Esophagus squamous epithelium (tissue), 5 donors: ENCODE measurements at regions not wholly inside any gene's neighbourhood (a gene's known extent, or its start where the extent isn't known, plus 50 kb on each side); places are given as distances from the start of the nearest gene placed in this dataset.
"Not testable (repeated sequence)": the region's sequence is repeated elsewhere in the genome, so short reads cannot be mapped to it uniquely, and the experiment has no call there.

ENCODE experiments used
- DNase-seq: peaks from one replicate; lab custom pipeline; 2025; lab: John Stamatoyannopoulos, UW
- H3K27ac ChIP-seq, 4 donors: fragments of 200-600 bp; sonication (generic); one replicate each; pipeline ENCODE4 v1.5.1; 2016 to 2019; ENCODE audit warnings: mild to moderate bottlenecking in 1 of 4
- H3K27me3 ChIP-seq, 4 donors: fragments of 200-600 bp; sonication (generic); 1 replicate in 3 of 4; 2 replicates in 1 of 4; pipeline versions ENCODE4 v1.5.1 to v1.6.0; 2017 to 2021; ENCODE audit warnings: antibody characterized with exemption in 1 of 4
- H3K36me3 ChIP-seq, 3 donors: fragments of 200-600 bp; sonication (generic); one replicate each; pipeline ENCODE4 v1.5.1; 2016 to 2019
- H3K4me1 ChIP-seq, 3 donors: fragments of 200-600 bp; sonication (generic); one replicate each; pipeline ENCODE4 v1.5.1; 2017 to 2019
- H3K4me3 ChIP-seq, 4 donors: fragments of 200-600 bp; sonication (generic); 1 replicate in 3 of 4; 2 replicates in 1 of 4; pipeline ENCODE4 v1.5.1; 2016 to 2019; ENCODE audit warnings: mild to moderate bottlenecking in 2 of 4, moderate library complexity in 1 of 4
- H3K9me3 ChIP-seq, 3 donors: fragments of 200-600 bp; sonication (generic); one replicate each; pipeline ENCODE4 v1.5.1; 2016 to 2019
- CTCF ChIP-seq, 6 experiments: fragments of 450-650 bp in 4 of 6; fragments of 200-600 bp in 2 of 6; sonication (generic) in 2 of 6; IDR thresholded peaks; one replicate each; pipeline ENCODE4 v1.5.1; 2016 to 2019; ENCODE audit warnings: antibody characterized with exemption in 6 of 6, mild to moderate bottlenecking in 4 of 6, moderate library complexity in 4 of 6
- POLR2A ChIP-seq, 4 donors: fragments of 450-650 bp; IDR thresholded peaks; one replicate each; pipeline ENCODE4 v1.6.1; 2017; ENCODE audit warnings: antibody characterized with exemption in 4 of 4, mild to moderate bottlenecking in 4 of 4, moderate library complexity in 3 of 4
- WGBS, 2 donors: methylation state at CpG; one replicate each; pipeline ENCODE4 v1.1.5; 2018; 5-methylcytosine and 5-hydroxymethylcytosine counted together
- intact Hi-C: fragments of 100-400 bp; cut with DNase I; formaldehyde crosslinking; loops from one replicate; pipeline ENCODE4 v1.15.0; 2022
- donor health status: DM: yes; HTN: yes; CAD: no.

DNA sequence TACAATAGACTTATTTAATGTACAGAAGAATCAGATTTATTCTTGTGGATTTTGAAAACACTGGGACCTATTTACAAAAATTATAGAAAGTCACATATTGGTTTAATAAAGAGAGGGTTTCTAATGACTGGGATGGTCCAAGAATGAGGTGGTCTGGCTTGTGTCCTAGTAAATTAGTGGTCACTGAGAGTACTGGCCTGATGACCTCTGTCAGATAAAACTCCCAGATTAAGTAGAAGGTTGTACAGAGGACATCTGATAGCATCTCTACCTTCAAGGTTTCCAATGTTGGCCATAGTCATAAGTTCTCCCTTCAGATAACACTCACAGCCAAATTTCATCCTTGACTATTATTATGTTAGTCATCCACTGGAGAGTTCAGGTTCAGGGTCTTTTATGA, 692.9 kb downstream of the MTRR start:
- Histone ChIP-seq H3K4me1 (no peaks in the 10 kb centered on the region), H3K36me3 (no peaks in the 10 kb centered on the region), H3K4me3 (no peak overlapping the region), H3K9me3 (no peaks in the 10 kb centered on the region), H3K27me3 (no peaks in the 10 kb centered on the region), H3K27ac (no peak overlapping the region)
- no peak for TF ChIP-seq CTCF (IDR thresholded peaks at IDR 0.05)
- TF ChIP-seq POLR2A (IDR thresholded peaks at IDR 0.05): no peak
- no peak for DNase-seq
- intact Hi-C loops: no loop called here

GRCh38 chr5:8563540-8563939, 694.6 kb downstream of the MTRR start:
- H3K27ac ChIP-seq, H3K4me1 ChIP-seq, H3K4me3 ChIP-seq, DNase-seq, H3K36me3 ChIP-seq, intact Hi-C loops, H3K9me3 ChIP-seq, H3K27me3 ChIP-seq: not testable (repeated sequence)
- WGBS, 2 donors: 86 to 96% methylated on average over 6 of the region's 6 CpGs

- Histone ChIP-seq H3K36me3 (no peaks in the 10 kb centered on the region), H3K4me3 (no peak overlapping the region), H3K27me3 (no peaks in the 10 kb centered on the region), H3K4me1 (no peaks in the 10 kb centered on the region), H3K9me3 (no peaks in the 10 kb centered on the region), H3K27ac (no peak overlapping the region)
- no peak for DNase-seq
- intact Hi-C loops: no loop called here
- TF ChIP-seq CTCF (IDR thresholded peaks at IDR 0.05) (no peak), POLR2A (IDR thresholded peaks at IDR 0.05) (no peak)
- 67 to 70% methylated on average over 6 of the region's 6 CpGs for WGBS, 2 donors
Measured at GRCh38 chr5:8568858-8569257, 699.9 kb downstream of the MTRR start.

- DNase-seq: no peak
- TF ChIP-seq POLR2A (IDR thresholded peaks at IDR 0.05) (no peak), CTCF (IDR thresholded peaks at IDR 0.05) (no peak)
- no peaks in the 10 kb centered on the region for H3K9me3 ChIP-seq
- intact Hi-C loops: no loop called here
- H3K27me3 ChIP-seq: no peaks in the 10 kb centered on the region
- 53 to 60% methylated on average over 3 of the region's 3 CpGs for WGBS, 2 donors
- no peak overlapping the region for H3K4me3 ChIP-seq
- no peaks in the 10 kb centered on the region for H3K4me1 ChIP-seq
- no peaks in the 10 kb centered on the region for H3K36me3 ChIP-seq
- no peak overlapping the region for H3K27ac ChIP-seq
Measured at GRCh38 chr5:8570528-8570927, 701.6 kb downstream of the MTRR start.

DNA sequence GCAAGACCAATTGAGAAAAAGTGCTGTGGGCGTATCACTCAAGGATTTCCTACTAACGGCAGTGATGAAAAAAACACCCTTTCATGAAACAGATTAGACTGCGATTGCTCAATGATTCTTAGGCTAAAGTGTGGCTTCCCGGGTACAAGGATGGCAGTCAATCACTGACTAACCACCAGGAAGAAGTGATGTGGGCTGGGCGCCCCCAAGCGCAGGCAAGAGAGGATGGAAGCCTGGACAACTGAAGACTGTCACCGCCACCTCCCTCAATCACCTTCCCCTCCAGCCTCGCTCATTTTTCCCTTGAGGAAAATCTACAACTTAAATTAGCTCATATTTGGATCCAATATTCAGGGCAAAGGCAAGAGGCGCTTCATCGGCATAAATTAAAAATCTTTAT, 707.2 kb downstream of the MTRR start:
- 74 to 90% methylated on average over 10 of the region's 10 CpGs for WGBS, 2 donors
- Histone ChIP-seq H3K4me1 (no peaks in the 10 kb centered on the region), H3K4me3 (no peak overlapping the region), H3K27ac (no peak overlapping the region), H3K36me3 (no peaks in the 10 kb centered on the region), H3K27me3 (no peaks in the 10 kb centered on the region), H3K9me3 (no peaks in the 10 kb centered on the region)
- intact Hi-C loops: no loop called here
- no peak for DNase-seq
- no peak for TF ChIP-seq POLR2A (IDR thresholded peaks at IDR 0.05)
- no peak for TF ChIP-seq CTCF (IDR thresholded peaks at IDR 0.05)

- Histone ChIP-seq H3K9me3 (no peaks in the 10 kb centered on the region), H3K36me3 (no peaks in the 10 kb centered on the region), H3K27ac (no peak overlapping the region), H3K4me1 (no peaks in the 10 kb centered on the region), H3K4me3 (no peak overlapping the region), H3K27me3 (no peaks in the 10 kb centered on the region)
- TF ChIP-seq POLR2A (IDR thresholded peaks at IDR 0.05) (no peak), CTCF (IDR thresholded peaks at IDR 0.05) (no peak)
- WGBS, 2 donors: 42 to 63% methylated on average over 3 of the region's 3 CpGs
- DNase-seq: no peak
- intact Hi-C loops: no loop called here
Measured at GRCh38 chr5:8577792-8578191, 708.8 kb downstream of the MTRR start.
